NCI-H128 (cell line): ENCODE measurements at regions not wholly inside any gene's neighbourhood (a gene's known extent, or its start where the extent isn't known, plus 50 kb on each side); places are given as distances from the start of the nearest gene placed in this dataset.
"Not testable (repeated sequence)": the region's sequence is repeated elsewhere in the genome, so short reads cannot be mapped to it uniquely, and the experiment has no call there.

Source experiments
- DNase-seq: peaks from one replicate; lab custom pipeline; 2025; ENCODE audit not compliant: unreplicated experiment; lab: John Stamatoyannopoulos, UW

- DNase-seq = no peak
Observed at GRCh38 chr14:61602003-61602732, 93.1 kb upstream of the HIF1A start.

DNA sequence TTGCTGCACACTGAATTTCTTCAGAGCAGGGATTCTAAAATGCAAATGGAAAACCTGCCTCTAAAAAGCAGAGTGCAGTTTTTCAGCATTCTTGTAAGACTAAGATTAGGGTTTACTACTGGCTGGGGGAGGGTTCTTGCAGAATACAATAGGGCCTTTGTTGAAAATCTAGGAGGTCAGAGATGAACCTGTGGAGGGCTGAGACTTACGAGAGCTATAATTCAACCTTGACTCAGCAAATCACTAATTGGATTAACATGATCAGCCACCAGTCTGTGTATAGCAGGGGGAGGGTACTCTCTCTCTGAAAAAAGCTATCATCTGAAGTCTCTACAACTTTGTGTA lies 92.6 kb upstream of the HIF1A start:
- no peak for DNase-seq

GRCh38 chr14:61603736-61604135 lies 91.6 kb upstream of the HIF1A start:
- no peak for DNase-seq

GRCh38 chr14:61607570-61608244 lies 87.6 kb upstream of the HIF1A start:
- DNase-seq = no peak

GRCh38 chr14:61608245-61609165 lies 86.8 kb upstream of the HIF1A start:
- peak; percentile 85 for DNase-seq

- DNase-seq = no peak
Observed at GRCh38 chr14:61609191-61609843, 86.0 kb upstream of the HIF1A start.

GRCh38 chr14:61609884-61610283 lies 85.4 kb upstream of the HIF1A start:
- no peak for DNase-seq

- DNase-seq = no peak
Observed at GRCh38 chr14:61610900-61611299, 84.4 kb upstream of the HIF1A start.

- no peak for DNase-seq
Observed at GRCh38 chr14:61611880-61612630, 83.3 kb upstream of the HIF1A start.

GRCh38 chr14:61613006-61613405 lies 82.3 kb upstream of the HIF1A start:
- DNase-seq = not testable (repeated sequence)

DNA sequence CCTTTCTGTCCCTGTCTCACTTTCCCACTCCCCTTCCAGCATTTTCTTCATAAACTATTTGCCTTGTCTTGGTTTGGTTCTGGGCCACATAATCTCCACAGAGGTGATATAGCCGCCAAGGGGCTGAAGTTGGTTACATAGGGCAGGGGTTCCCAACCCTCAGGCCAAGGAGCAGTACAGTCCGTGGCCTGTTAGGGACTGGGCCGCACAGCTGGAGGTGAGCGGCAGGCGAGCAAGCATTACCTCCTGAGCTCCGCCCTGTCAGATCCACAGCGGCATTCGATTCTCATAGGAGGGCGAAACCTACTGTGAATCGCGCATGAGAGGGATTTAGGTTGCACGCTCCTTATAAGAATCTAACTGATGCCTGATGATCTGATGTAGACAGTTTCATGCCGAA lies 80.6 kb upstream of the HIF1A start:
- no peak for DNase-seq

DNA sequence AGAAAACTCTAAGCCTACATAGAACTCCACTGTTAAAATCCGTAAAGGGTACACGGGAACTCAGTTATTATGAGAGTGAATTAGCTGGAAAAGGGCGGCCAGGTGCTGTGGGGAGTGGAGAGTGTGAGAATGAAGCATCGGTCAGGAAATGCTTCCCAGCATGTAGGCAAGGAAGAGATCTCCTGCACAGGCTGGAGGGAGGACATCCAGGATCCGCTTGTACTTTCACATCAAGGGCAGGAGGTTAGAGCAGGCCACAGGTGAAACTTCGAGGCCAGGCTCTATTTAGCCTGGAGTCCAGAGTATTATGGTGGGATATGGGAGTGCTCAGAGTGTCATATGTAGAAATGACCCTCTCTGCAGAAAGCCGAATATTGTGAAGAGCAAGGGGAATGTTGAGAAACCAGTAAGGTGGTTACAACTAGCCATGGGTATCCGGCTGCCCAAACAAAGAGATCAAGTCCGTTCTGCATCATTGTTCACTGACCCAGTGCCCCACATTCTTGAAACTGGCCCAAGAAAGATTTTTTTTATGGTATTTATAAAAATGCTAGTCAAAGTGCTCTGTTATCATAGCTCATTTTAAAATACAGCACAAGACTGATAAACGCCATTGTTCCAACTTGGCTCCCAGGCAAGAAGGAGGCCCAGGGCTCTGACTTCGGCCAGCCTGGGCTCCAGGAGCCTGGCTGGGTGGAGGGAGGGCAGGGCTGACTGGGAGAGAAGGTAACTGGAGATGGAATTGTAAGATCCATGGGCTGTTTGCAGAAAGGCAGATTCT lies 79.4 kb upstream of the HIF1A start:
- DNase-seq = no peak

DNA sequence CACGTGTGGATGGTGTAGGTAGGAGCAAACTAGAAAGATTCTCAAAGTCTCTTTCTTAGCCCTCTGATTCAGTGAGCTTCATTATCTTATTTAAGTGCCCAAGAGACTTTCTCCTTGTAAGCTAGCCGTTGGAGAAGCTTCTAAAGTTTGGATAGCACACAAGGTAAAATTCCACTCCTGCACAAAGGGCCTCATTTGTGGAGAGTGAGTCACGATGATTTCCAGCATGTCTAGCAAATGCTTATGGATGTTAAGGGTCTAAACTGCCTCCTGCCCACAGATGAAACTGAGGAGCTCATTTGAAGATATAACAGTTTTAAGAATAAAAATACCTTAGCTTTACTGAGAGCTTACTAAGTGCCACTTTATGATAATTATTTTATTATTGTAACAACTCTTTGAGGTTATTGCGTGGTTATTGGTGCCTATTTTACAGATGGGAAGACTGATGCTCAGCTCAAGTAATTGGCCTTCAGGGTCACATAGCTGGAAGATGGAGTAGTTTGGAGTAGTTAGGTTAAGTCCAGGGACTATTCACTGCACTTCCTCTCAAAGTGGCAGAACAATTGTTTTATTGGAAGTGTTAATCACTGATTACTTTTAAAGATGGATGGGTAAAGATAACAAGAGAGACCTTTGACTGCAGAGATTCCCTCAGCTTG lies 78.7 kb upstream of the HIF1A start:
- no peak for DNase-seq

GRCh38 chr14:61618448-61618847 lies 76.9 kb upstream of the HIF1A start:
- DNase-seq = no peak

DNA sequence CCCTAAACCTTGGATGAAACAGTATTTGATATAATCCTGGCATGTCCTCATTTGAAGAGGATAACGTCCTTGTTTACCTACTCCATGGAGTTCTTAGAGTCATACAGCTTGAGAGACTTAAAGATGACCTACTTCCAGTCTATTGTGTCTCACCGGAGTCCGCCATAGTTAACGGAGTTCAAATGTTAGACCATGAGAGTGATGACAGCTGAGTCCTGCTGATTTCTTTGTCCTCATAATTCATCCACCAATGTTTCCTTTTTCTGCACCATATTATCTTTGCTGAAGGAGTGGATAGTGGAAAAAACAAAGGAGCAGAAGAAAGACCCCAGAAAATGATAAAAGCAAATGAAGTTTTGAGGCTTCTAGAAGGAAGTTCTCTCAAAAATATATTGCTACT lies 75.8 kb upstream of the HIF1A start:
- DNase-seq = no peak

DNA sequence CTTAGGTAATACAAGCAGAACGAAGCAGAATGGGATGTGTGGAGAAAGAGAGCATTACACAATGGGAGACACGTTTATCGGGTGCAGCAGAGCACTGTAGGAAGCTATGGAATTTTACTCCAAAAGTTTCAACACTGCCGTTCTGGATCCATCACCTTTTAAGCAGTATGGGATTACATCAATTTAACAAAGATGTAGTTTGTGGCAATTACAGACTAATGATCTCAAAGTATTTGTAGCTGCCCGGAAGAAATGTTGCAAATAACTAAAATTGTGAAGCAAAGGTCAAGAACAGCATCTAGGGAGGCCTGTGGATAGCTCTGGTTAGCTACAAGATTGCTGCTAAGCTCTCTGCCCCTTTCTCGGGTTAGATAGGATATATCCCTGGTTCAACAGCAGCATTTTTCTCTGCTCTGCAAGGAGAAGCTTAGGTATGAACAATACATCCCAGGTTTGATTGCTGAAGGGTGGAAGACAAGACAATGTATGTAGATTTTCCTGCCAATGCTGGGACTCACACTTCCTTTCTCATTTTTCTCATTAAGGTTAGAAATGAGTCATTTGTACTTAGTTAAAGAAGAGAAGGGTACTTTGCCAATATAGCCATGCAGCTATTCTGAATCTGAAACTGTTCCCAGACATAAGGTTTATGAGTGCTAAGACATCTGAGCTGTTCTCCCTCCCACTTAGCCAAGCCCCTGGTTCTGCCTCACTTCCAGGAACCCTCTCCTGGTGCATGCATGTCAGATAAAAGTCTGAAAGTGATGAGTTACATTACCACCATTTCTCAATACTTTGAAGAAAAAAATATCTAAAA lies 75.0 kb upstream of the HIF1A start:
- DNase-seq = no peak

GRCh38 chr14:61621444-61621843 lies 73.9 kb upstream of the HIF1A start:
- DNase-seq = no peak

GRCh38 chr14:61622051-61622450 lies 73.3 kb upstream of the HIF1A start:
- no peak for DNase-seq
